K562 (cell line): ENCODE measurements at regions not wholly inside any gene's neighbourhood (a gene's known extent, or its start where the extent isn't known, plus 50 kb on each side); places are given as distances from the start of the nearest gene placed in this dataset.

Experiments
- HNRNPK ChIP-seq: fragments of 200-400 bp; formaldehyde crosslinking; IDR thresholded peaks from one replicate; pipeline ENCODE4 v1.6.1; 2018; ENCODE audit warnings: mild to moderate bottlenecking, low read depth, low read length; ENCODE audit not compliant: poor library complexity, severe bottlenecking
- SLC30A9 ChIP-seq: fragments of 250-450 bp; sonication (Bioruptor Pico); IDR thresholded peaks from 2 replicates; pipeline ENCODE4 v1.8.0; 2022; ENCODE audit warnings: mild to moderate bottlenecking, moderate library complexity
- TF ChIP-seq, protein P1 (sequence below): sonication (generic); formaldehyde crosslinking; IDR thresholded peaks from 2 replicates; pipeline ENCODE4 v1.8.1; 2023; ENCODE audit warnings: missing genetic modification reagents, mild to moderate bottlenecking, borderline replicate concordance
- TF ChIP-seq, protein P2 (sequence below): sonication (generic); formaldehyde crosslinking; IDR thresholded peaks from 2 replicates; pipeline ENCODE4 v1.8.0; 2022; ENCODE audit warnings: mild to moderate bottlenecking, missing genetic modification reagents
- TF ChIP-seq, protein P3 (sequence below), 2 experiments: fragments of 450-650 bp; formaldehyde crosslinking in 1 of 2; IDR thresholded peaks; 2 replicates each; pipeline versions ENCODE4 v1.4.0 to v1.6.1; 2014 to 2020; ENCODE audit warnings: mild to moderate bottlenecking in 2 of 2, borderline replicate concordance in 1 of 2, low read depth in 1 of 2

DNA sequence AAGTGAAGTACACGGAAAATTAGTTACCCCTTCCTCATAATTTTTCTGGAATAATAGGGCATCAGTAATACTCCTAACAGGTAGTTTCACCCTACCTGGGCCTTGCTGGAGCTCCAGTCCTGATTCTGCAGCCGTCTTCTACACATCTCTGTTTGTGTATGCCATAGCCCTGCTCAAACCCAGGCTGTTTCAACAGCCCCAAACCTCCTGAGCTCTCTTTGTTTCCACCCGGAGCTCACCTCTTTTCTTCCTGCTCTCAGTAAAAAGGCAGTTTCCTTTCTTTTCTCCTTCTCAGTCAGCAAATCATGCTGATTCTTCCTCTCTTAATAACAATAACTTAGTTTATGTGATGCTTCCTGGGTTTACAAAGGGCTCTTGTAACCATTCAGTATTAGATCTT lies 355.1 kb upstream of the RUNX1 start (continued):
- TF ChIP-seq, protein P1, sequence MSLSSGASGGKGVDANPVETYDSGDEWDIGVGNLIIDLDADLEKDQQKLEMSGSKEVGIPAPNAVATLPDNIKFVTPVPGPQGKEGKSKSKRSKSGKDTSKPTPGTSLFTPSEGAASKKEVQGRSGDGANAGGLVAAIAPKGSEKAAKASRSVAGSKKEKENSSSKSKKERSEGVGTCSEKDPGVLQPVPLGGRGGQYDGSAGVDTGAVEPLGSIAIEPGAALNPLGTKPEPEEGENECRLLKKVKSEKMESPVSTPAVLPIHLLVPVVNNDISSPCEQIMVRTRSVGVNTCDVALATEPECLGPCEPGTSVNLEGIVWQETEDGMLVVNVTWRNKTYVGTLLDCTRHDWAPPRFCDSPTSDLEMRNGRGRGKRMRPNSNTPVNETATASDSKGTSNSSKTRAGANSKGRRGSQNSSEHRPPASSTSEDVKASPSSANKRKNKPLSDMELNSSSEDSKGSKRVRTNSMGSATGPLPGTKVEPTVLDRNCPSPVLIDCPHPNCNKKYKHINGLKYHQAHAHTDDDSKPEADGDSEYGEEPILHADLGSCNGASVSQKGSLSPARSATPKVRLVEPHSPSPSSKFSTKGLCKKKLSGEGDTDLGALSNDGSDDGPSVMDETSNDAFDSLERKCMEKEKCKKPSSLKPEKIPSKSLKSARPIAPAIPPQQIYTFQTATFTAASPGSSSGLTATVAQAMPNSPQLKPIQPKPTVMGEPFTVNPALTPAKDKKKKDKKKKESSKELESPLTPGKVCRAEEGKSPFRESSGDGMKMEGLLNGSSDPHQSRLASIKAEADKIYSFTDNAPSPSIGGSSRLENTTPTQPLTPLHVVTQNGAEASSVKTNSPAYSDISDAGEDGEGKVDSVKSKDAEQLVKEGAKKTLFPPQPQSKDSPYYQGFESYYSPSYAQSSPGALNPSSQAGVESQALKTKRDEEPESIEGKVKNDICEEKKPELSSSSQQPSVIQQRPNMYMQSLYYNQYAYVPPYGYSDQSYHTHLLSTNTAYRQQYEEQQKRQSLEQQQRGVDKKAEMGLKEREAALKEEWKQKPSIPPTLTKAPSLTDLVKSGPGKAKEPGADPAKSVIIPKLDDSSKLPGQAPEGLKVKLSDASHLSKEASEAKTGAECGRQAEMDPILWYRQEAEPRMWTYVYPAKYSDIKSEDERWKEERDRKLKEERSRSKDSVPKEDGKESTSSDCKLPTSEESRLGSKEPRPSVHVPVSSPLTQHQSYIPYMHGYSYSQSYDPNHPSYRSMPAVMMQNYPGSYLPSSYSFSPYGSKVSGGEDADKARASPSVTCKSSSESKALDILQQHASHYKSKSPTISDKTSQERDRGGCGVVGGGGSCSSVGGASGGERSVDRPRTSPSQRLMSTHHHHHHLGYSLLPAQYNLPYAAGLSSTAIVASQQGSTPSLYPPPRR (CRISPR knock-in tag), result no peak
- no peak for TF ChIP-seq HNRNPK
- no peak for TF ChIP-seq SLC30A9
- TF ChIP-seq, protein P2, sequence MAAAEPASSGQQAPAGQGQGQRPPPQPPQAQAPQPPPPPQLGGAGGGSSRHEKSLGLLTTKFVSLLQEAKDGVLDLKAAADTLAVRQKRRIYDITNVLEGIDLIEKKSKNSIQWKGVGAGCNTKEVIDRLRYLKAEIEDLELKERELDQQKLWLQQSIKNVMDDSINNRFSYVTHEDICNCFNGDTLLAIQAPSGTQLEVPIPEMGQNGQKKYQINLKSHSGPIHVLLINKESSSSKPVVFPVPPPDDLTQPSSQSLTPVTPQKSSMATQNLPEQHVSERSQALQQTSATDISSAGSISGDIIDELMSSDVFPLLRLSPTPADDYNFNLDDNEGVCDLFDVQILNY (CRISPR knock-in tag), result no peak
- TF ChIP-seq, protein P3, sequence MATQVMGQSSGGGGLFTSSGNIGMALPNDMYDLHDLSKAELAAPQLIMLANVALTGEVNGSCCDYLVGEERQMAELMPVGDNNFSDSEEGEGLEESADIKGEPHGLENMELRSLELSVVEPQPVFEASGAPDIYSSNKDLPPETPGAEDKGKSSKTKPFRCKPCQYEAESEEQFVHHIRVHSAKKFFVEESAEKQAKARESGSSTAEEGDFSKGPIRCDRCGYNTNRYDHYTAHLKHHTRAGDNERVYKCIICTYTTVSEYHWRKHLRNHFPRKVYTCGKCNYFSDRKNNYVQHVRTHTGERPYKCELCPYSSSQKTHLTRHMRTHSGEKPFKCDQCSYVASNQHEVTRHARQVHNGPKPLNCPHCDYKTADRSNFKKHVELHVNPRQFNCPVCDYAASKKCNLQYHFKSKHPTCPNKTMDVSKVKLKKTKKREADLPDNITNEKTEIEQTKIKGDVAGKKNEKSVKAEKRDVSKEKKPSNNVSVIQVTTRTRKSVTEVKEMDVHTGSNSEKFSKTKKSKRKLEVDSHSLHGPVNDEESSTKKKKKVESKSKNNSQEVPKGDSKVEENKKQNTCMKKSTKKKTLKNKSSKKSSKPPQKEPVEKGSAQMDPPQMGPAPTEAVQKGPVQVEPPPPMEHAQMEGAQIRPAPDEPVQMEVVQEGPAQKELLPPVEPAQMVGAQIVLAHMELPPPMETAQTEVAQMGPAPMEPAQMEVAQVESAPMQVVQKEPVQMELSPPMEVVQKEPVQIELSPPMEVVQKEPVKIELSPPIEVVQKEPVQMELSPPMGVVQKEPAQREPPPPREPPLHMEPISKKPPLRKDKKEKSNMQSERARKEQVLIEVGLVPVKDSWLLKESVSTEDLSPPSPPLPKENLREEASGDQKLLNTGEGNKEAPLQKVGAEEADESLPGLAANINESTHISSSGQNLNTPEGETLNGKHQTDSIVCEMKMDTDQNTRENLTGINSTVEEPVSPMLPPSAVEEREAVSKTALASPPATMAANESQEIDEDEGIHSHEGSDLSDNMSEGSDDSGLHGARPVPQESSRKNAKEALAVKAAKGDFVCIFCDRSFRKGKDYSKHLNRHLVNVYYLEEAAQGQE (IDR thresholded peaks at IDR 0.05; ENCODE audit: borderline replicate concordance), result no peak
- TF ChIP-seq, protein P3 (CRISPR knock-in tag; IDR thresholded peaks at IDR 0.05; ENCODE audit: low read depth), result no peak
